ENCODE measurements at regions not wholly inside any gene's neighbourhood (a gene's known extent, or its start where the extent isn't known, plus 50 kb on each side); places are given as distances from the start of the nearest gene placed in this dataset.

DNA sequence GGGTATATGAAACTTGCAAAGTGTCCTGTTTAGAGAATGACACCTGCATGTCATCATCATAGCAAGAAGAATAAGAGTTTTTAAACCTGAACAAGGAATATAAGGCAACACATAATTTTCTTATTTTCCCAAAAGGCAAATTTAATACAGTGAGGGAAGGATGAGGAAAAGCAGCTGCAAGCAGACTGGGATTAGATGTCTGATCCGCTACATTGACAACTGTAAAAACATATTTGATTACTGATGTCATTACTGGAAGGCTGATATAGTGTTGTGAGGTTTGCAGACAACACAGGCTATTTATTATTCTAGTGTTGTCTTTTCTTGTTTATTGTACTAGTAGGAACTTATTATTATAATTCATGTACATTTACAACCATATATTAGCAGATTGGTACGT is 528.7 kb downstream of the ZIC1 start:
- DNase-seq (ENCODE audit: low spot score): no peak

DNA sequence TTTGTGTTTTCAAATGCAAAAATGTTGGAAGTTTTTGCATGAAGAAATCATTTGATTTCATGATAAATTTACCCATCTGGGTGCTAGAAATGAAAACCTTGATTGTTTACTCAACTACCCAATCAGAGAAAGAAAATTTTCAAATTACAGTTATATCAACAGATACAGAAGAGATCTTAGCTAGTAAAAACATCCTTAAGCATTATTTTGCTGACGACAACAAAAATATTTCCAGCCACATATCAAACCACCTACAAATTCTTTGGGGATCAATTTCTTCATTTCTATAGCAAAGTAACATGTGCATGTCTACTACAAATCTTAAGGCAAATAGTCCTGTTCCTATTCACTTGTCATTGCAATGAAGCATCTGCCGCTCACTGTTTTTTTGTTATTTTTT is 530.3 kb downstream of the ZIC1 start:
- DNase-seq (ENCODE audit: low spot score): no peak

DNA sequence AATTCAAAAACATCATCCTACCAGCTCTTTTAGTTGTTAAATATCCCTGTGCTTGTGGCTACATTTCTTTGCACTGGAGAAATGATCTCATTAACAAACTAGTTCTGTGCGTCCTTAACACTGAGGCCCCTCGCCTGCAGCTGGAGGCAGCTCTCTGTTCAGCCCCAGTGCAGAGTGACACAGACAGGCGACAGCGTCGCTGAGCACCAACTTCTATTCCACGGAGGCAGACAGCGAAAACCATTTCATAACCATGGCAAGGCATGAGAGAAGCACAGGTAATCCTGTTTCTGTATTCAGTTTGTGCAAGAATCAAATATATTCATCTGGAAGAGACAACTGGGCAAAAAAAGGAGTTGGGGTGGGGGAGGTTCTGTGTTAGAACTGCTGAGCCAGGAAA is 530.7 kb downstream of the ZIC1 start:
- DNase-seq (ENCODE audit: low spot score): peak; percentile 20

DNA sequence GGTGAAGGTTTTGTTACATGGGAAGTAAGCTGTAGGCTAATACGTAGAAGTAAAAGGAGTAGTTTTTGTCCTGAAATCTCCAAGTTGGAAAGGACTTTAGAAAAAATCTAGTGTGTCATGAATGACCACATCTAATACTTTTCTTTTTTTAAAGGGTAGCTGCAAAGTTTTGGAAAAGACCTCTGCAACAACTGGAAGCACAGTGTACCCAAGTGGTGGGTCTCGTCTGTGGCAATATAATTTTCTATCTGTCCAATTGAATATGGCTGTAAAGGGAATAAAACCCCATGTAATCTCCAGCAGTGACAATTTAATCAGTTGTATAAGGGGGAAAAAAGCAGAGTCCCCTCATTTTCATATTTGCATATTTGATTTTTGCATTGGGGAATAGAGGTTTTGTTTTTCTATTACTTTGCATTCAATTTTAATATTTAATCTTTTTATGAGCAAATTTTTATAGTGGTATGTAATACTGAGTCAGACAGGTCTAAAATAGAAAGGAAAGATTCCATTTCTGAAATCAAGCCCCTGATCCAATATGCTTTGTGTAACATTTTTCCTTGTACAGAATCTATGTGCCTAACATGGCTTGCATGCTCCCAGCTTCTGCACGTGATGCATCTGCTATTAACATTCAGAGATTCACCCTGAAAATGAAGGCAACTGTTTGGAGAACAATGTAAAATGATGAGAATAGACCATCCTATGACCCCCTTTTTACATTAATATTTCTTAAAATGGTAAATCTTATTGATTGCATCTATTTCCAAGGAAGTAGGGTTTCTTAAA is 531.4 kb downstream of the ZIC1 start:
- no peak for DNase-seq (ENCODE audit: low spot score)

DNA sequence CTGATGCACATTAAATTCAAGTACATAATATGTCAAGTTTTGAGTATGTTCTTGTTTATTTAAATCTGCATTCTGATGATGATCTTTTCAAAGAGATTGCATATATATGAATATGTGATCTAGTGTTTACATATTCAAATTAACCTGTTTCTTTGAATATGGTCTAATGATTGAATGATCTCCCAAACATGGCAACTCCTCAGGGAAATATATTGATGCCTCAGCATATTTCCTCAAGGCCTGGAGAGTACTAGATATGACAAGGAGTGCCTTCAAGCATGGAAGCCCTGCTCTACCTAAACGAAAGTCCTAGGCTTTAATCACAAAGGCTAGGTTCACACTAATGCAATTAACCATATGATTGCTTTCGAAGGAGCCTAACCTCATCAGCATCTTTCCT is 532.8 kb downstream of the ZIC1 start:
- DNase-seq (ENCODE audit: low spot score): no peak

DNA sequence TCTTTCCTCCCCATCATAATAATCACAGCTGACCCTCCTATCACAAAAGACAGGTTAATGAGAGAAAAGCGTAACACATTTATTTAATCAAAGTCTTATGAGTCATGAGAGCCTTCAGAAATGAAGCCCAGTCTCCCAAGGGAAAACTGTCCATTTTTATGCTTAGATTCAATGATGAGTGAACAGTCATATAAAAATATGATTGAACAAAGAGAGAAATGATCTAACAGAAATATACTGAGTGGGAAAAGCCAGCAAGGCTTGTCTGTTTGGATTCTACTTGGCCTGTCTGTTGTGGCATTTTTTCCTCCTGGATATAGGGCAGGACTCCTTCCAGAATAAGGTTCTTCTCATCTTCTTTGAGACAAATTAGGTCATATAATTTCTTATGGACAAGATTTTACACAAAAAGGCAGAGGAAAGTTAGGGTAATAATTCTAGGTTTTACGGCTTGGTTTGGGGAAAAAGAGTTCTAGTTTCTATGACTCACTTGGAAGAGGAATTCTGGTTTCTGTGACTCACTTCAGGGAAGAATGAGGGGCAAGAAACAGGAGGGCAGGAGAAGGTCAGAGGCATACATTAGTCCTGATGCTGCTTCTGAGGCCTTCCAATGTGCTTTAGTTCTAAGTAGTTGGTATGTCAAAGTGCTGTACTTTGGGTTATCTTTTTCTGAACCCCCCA is 534.2 kb downstream of the ZIC1 start:
- DNase-seq (ENCODE audit: low spot score): no peak

DNA sequence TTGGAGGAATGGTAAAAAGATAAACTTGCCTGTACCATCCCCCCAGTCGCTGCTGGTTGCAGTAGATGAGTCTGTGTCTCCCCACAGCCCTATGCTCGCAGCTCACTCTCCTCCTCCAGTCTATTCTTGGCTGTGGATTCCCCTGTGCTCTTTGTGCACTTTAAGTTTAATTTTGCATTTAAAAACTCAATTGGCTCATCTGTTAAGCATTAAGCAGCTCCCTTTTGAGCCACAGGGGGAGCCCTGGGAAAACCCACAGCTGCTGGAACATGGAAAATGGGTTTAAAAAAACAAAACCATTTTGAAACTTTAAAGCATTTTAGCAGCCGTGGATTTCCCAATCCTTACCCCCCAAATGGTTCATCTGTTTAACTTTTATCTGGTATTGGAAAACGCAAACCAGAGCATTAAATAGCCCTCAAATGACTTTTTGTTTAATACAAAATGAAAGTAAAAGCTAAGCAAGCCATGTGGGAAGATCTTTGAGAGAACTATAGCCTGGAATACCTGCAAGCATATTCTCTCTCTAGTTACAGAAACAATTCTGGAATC is 536.9 kb downstream of the ZIC1 start:
- DNase-seq (ENCODE audit: low spot score): no peak

DNA sequence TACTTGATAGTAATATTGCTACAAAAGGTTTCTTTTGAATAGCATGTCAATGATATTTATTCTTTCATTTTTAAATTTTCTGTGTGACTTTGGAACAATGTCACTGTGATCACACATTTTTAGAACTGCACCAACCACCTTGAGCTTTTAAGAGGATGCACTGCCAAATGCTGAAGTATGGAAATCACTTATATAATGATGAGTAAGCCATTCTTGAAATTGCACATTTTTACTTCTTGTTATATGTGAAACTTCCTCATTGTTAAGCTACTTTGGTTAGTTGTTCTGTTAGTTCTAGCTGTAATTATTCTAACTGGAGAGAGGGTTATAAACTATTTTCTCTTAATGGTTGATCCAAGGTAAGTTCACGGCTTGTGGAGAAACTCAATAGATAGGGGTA is 547.5 kb downstream of the ZIC1 start:
- DNase-seq (ENCODE audit: low spot score): no peak

DNA sequence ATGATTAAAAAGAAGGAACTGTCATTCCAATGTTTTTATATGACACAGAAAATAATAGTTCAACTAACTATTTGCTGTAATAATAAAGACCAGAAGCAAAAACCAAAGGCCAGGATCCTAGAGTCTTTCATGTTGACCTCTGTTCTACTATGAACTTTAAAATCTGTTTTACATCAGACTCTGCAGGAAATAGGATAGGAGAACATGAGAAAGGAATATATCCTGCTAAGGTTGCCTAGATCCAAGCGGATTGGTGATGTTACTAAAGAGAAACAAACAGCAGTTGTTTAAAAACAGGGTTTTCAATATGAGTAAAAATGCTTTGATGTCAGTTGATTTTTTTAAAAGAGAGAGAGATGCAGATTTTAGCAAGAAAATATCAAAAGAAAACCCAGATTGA is 549.6 kb downstream of the ZIC1 start:
- DNase-seq (ENCODE audit: low spot score): no peak

DNA sequence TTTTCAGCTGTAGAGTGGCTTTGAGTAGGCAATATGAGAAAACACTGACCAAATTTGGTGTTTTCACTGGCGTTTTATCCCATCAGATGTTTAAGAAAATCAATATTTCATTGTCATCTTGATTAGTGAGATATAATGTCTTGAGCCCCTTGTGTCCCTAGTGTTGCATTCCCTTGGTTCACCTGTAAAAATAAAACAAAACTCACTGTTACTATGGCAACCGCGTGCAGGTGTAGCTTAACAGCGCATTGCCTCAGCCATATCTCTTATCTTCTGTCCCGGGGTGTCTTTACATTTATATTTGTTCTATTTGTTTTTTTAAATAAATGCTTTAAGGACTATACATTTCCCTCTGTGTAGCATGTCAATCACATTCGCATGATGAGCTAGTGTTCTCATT is 551.6 kb downstream of the ZIC1 start:
- no peak for DNase-seq (ENCODE audit: low spot score)

DNA sequence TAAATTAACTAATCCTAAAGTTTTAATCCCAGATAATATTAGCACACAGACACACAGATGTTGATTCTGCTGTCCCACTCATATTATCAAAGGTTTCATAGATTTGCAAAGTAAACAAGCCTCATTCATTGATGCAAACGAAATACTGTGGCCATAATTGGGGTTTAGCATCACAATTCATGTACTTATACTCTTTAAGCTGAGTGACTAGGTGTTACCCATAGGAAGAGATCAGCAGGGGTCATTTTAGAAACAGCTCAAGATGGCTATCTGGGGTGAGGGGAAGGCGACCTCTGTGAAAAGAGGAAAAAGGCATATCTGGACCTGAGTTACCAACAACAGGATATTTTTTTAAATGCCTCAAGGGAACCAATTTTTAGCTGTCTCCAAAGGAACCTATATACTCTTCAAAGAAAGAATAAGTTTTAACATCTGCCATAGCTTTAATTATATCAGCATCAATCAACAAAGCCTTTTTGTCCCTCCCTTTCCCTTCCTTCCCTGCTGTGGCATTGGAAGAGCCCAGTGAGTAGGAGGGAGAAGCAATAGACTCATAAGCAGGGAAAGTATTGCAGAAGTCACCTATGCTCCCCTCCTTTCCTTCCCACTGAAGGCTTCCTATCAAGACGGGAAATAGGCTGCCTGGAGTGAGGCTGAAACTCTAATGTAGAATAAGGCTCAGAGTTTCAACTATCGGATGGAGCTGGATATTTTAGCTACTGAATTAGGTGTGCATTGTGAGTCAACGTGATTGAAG is 553.4 kb downstream of the ZIC1 start:
- DNase-seq (ENCODE audit: low spot score): no peak

DNA sequence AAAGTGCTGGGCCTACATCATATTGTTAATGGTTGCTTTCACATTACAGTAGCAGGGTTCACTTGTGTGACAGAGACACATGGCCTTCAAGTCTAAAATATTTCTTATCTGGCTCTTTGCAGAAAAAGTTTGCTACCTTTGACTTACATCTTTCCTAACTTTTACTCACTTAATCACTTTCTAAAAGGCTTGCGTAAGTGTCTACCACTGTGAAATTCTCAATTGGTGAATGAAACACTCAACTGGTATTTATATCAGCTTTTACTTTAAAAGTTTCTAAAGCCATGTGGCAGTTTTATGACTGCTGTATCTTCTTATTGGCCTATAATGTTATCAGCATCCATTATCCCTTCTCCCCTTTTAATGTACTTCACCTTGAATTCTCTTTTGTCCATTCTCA is 554.5 kb downstream of the ZIC1 start:
- DNase-seq (ENCODE audit: low spot score): no peak

DNA sequence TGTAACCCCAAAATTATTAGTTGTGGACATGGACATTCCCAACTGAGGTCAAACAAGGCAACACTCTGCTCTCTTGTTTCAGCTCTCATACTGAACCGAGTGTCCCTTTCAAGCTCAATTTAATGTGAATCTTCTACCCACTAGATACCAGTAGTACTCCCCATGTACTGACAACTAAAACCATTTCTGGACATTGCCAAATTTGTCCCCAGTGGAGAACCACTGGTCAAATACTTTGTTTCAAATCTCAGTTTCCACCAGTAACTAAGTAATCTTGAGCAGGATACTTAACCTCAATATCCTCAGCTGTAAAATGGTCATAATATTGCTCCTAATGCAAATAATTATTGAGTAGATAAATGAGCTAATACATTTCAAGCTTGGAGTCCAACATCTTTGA is 566.0 kb downstream of the ZIC1 start:
- DNase-seq (ENCODE audit: low spot score): no peak

DNA sequence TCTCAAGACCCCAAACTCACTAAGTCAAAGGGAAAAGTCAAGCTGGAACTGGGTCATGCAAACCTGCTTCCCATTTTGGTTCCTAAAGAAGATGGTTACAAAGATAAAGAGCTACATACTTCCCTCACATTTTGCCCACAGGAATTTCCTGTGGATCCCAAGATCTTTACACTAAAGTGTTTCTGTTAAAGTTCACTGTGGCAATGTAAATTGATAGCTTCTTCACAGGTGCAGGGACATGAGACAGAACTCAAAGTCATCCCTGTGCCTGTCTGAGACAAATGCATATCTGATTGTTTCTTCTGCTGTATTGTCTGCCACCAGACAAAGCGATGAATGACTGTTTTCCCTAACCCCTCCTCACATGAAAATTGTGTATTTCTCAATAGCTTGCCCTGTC is 567.8 kb downstream of the ZIC1 start:
- no peak for DNase-seq (ENCODE audit: low spot score)

DNA sequence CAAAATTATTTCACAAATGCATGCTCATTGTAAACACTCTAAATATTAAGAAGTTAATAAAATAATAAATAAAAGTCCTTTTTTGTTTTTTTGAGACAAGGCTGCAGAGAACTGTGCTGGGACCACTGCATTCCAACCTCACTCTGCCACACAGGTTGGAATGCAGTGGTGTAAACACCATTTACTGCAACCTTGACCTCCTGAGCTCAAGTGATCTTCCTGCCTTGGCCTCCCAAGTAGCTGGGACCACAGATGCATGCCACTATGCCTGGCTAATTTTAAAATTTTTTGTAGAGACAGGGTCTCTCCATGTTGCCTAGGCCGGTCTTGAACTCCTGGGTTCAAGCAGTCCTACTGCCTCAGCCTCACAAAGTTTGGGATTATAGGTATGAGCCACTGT is 578.4 kb downstream of the ZIC1 start:
- DNase-seq (ENCODE audit: low spot score): no peak

DNA sequence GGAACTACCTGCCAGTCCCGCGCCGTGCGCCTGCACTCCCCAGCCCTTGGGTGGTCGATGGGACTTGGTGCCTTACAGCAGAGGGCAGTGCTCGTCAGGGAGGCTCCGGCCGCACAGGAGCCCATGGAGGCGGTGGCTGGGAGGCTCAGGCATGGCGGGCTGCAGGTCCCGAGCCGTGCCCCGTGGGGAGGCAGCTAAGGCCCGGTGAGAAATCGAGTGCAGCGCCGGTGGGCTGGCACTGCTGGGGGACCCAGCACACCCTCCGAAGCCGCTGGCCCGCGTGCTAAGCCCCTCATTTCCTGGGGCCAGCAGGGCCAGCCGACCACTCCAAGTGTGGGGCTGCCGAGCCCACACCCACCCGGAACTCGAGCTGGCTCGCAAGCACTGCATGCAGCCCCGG is 580.2 kb downstream of the ZIC1 start:
- DNase-seq (ENCODE audit: low spot score): no peak

DNA sequence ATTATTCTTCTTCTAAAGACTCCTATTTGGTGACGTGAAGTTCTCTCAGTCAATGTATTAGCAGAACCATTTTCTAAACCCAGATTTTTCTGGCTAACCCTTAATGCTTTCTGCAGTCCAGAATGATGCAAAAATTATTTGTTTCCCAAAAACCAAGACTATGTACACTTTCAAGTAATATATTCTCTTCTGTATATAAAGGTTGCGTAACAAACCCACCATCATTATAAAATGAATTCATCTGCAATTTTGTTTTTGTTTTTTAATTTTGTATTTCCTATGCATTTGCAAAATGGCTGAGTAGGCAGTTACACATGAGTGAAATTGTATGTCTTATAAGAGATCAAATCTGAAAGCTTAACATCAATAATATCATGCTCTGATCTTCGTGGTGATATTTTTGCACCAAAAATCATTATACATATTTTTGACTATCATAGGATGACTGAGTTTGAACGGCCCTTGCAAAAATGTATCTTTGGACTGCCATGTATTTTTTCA is 593.6 kb downstream of the ZIC1 start:
- no peak for DNase-seq (ENCODE audit: low spot score)

DNA sequence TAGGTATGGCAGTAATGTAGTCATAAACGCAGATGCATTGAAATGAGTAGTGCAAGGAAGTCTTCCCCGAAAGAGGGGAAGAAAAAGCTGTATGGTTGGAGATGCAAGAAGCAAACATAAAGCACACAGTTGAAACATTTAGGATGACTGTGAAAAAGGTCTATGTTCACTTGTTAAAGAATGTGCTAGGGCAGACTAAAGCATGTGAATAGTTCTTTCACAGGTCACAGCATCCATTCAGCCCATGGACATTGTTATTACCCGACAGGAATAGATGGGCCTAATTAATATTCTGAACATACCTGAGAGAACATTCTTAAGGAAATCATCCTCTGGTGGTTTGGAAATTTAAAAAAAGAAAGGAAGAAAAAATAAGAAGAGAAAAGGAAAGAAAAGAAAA is 595.2 kb downstream of the ZIC1 start:
- DNase-seq (ENCODE audit: low spot score): no peak

DNA sequence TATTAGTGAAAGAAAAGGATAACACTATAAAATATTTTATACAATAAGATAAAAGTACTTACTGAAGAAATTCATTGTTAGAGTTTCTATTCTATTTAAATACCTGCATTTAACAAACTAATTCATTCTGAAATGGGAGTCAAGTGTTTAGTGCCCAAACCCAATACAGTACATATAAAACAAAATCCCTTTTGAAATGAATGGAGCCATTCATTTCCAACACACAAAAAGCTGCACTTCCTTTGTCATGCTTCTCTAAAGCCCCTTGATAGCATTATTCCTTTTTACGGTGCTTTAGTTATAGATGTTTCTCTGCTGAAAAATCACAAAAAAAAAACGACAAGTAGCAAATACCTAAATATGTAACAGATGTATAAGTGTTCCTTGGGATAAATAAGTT is 596.3 kb downstream of the ZIC1 start:
- DNase-seq (ENCODE audit: low spot score): no peak

DNA sequence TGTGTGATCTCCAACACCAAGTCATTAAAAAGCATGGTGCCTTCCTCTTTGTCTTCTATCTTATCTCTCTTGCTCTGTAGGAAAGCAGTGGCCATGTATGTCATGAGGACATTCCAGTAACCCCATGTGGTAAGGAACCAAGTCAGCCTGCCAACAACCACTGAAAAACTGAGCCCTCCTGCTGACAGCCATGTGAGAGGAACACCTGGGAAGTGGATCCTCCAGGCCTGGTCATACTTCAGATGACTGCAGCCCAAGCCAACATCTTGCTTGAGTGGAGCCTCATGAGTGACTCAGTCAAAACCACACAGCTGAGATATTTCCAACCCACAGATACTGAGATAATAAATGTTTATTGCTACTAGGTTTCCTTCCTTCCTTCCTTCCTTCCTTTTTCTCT is 597.3 kb downstream of the ZIC1 start:
- DNase-seq (ENCODE audit: low spot score): no peak

DNA sequence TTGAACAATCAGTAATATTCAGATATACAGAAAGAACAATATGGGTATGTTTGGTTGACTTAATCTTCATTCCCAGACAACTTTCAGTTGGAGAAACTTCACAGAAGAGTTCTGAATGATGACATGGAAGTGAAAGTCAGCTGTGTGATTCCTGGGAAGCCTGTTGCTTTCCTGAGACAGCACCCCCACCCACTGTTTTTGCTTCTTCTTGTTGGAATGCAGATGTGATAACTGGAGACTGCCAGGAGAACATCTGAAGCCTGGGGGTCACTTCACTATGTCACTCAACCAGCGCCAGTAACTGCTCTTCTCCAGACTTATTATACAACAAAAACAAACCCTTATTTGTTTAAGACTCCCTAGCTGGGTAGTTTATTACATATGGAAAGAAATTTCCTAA is 599.4 kb downstream of the ZIC1 start:
- DNase-seq (ENCODE audit: low spot score): no peak

DNA sequence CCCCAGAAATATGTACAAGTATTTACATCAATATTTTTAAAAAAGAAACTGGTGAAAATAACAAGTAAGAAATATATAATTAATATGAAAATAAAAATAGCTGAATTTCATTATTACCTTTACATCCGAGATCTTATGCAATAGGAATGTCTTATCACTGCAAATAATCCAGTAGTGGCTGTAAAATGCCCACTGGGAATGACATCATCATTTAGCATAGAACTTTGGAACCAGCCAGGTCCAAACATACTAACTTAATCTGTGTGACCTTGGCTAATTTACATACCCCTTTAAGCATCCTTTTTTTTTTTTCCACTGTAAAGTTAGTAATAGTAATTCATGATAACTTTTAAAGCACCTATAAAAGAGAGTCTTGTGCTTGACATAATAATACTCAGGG is 611.7 kb downstream of the ZIC1 start:
- no peak for DNase-seq (ENCODE audit: low spot score)

DNA sequence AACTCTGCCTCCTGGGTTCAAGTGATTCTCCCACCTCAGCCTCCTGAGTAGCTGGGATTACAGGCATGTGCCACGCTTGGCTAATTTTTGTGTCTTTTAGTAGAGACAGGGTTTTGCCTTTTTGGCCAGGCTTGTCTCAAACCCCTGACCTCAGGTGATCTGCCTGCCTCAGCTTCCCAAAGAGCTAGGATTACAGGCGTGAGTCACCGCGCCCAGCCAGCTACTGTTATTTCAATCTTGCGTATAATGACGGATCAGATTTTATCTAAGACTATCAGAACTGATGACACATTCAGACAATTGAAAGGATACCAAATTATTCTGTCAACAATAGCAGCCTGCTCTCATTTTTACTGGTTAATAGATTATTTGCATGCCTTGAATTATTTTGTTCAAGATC is 612.2 kb downstream of the ZIC1 start:
- DNase-seq (ENCODE audit: low spot score): no peak

Measured in cerebellar cortex (tissue), 1 donor.